HCT116 (cell line): ENCODE measurements at regions not wholly inside any gene's neighbourhood (a gene's known extent, or its start where the extent isn't known, plus 50 kb on each side); places are given as distances from the start of the nearest gene placed in this dataset.

Experiments
- ATF3 ChIP-seq: IDR thresholded peaks from 2 replicates; pipeline ENCODE4 v1.6.1; 2012
- CBX3 ChIP-seq: IDR thresholded peaks from 2 replicates; pipeline ENCODE4 v1.6.1; 2012; ENCODE audit warnings: low read depth
- CEBPB ChIP-seq: IDR thresholded peaks from 2 replicates; pipeline ENCODE4 v1.6.1; 2012; ENCODE audit warnings: low read depth
- CTCF ChIP-seq, 3 experiments: fragments of 200-600 bp in 1 of 3; sonication (generic) in 1 of 3; IDR thresholded peaks in 2 of 3; conservative IDR thresholded peaks in 1 of 3; 2 replicates each; pipeline ENCODE4 v1.5.1; 2012 to 2017; ENCODE audit warnings: low read depth in 2 of 3, low read length in 2 of 3, antibody characterized with exemption in 1 of 3, borderline replicate concordance in 1 of 3, control low read depth in 1 of 3, mild to moderate bottlenecking in 1 of 3, mixed read lengths in 1 of 3, mixed run types in 1 of 3, moderate library complexity in 1 of 3; ENCODE audit not compliant: insufficient read depth in 1 of 3
- ELF1 ChIP-seq: IDR thresholded peaks from 2 replicates; pipeline ENCODE4 v1.6.1; 2012; ENCODE audit warnings: low read depth, borderline replicate concordance
- EZH2 ChIP-seq: fragments of 200-600 bp; sonication (generic); IDR thresholded peaks from 2 replicates; pipeline ENCODE4 v1.6.1; 2017; ENCODE audit warnings: antibody characterized with exemption, mixed run types
- MAX ChIP-seq: IDR thresholded peaks from 2 replicates; pipeline ENCODE4 v1.6.1; 2012
- POLR2A ChIP-seq: IDR thresholded peaks from 2 replicates; pipeline ENCODE4 v1.7.0; 2011; ENCODE audit warnings: borderline replicate concordance; ENCODE audit not compliant: insufficient read depth, insufficient read length; ENCODE audit errors: extremely low read depth
- POLR2AphosphoS5 ChIP-seq: IDR thresholded peaks from 2 replicates; pipeline ENCODE4 v1.6.1; 2011; ENCODE audit warnings: mild to moderate bottlenecking, low read depth, low read length, moderate library complexity
- RAD21 ChIP-seq: IDR thresholded peaks from 2 replicates; pipeline ENCODE4 v1.6.1; 2012; ENCODE audit warnings: low read depth, mild to moderate bottlenecking
- REST ChIP-seq: IDR thresholded peaks from 2 replicates; pipeline ENCODE4 v1.6.1; 2012; ENCODE audit warnings: low read depth
- TCF7L2 ChIP-seq: IDR thresholded peaks from 2 replicates; pipeline ENCODE4 v1.7.0; 2011; ENCODE audit warnings: borderline replicate concordance, inconsistent platforms; ENCODE audit not compliant: insufficient read depth, insufficient read length; ENCODE audit errors: extremely low read depth
- ZBTB33 ChIP-seq: IDR thresholded peaks from 2 replicates; pipeline ENCODE4 v1.6.1; 2011; ENCODE audit warnings: mild to moderate bottlenecking, low read length, moderate library complexity; ENCODE audit not compliant: insufficient replicate concordance; ENCODE audit errors: extremely low read depth
- ZNF274 ChIP-seq: fragments of 200-500 bp; sonication (Bioruptor generic); IDR thresholded peaks from 2 replicates; pipeline ENCODE4 v1.6.1; 2014; ENCODE audit warnings: mild to moderate bottlenecking, low read depth, low read length, inconsistent platforms

GRCh38 chr6:12557765-12558164 is 158.8 kb upstream of the PHACTR1 start:
- TF ChIP-seq CTCF (IDR thresholded peaks at IDR 0.05 in 2 of 3, conservative IDR thresholded peaks at IDR 0.05 in 1 of 3; ENCODE audit: borderline replicate concordance in 1 of 3, insufficient read depth in 1 of 3, low read depth in 2 of 3, low read length in 2 of 3) (no peak), EZH2 (no peak), ELF1 (no peak), POLR2A (no peak), RAD21 (no peak), CBX3 (no peak), ZNF274 (no peak), CEBPB (no peak), ATF3 (no peak), MAX (no peak), POLR2AphosphoS5 (no peak), ZBTB33 (no peak), TCF7L2 (no peak), REST (no peak)
